ENCODE measurements at regions not wholly inside any gene's neighbourhood (a gene's known extent, or its start where the extent isn't known, plus 50 kb on each side); places are given as distances from the start of the nearest gene placed in this dataset.

- no peak for TF ChIP-seq CBX2 (IDR thresholded peaks at IDR 0.05; ENCODE audit: borderline replicate concordance, low read depth)
Measured at GRCh38 chr3:157823050-157823449, 283.2 kb downstream of the SHOX2 start (continued).

- ATAC-seq (no peak), DNase-seq (ENCODE audit: low read depth in 1 of 2, low spot score in 1 of 2) (no peak), FAIRE-seq (no peak)
- ChIA-PET CTCF (interaction anchor here (0.7 kb wide), 1 partner anchor 159 kb away, joined by 3 read pairs; no protein-coding TSS in a partner anchor), POLR2A (no interaction called here)
- no peak overlapping the region for H3K4me2 ChIP-seq
- no peak overlapping the region for H3K27ac ChIP-seq
- TF ChIP-seq CHD4 (IDR thresholded peaks at IDR 0.05; ENCODE audit: borderline replicate concordance): no peak
- TF ChIP-seq KDM5A (IDR thresholded peaks at IDR 0.05): no peak
- no peak for TF ChIP-seq CBX2 (IDR thresholded peaks at IDR 0.05; ENCODE audit: borderline replicate concordance, low read depth)
- TF ChIP-seq HOXB13 (CRISPR knock-in tag; IDR thresholded peaks at IDR 0.05; ENCODE audit: low read depth): no peak
- no peak for TF ChIP-seq JUN (IDR thresholded peaks at IDR 0.05)
- TF ChIP-seq MAX (IDR thresholded peaks at IDR 0.05): no peak
- no peak for TF ChIP-seq JUNB (IDR thresholded peaks at IDR 0.05)
- no peaks in the 10 kb centered on the region for H3K9me3 ChIP-seq
- no peaks in the 10 kb centered on the region for H3K4me1 ChIP-seq
- H3K4me3 ChIP-seq: no peak overlapping the region
Measured at GRCh38 chr3:157820157-157820517, 286.1 kb downstream of the SHOX2 start.

- ATAC-seq: no peak
- Histone ChIP-seq H3K27ac (no peak overlapping the region), H3K4me1 (no peaks in the 10 kb centered on the region), H3K4me2 (no peak overlapping the region), H3K9me3 (no peaks in the 10 kb centered on the region), H3K4me3 (no peak overlapping the region)
- no peak for DNase-seq (ENCODE audit: low read depth in 1 of 2, low spot score in 1 of 2)
- TF ChIP-seq ZNF302 (CRISPR knock-in tag; IDR thresholded peaks at IDR 0.05) (no peak), HEYL (CRISPR knock-in tag; IDR thresholded peaks at IDR 0.05) (no peak), MAX (IDR thresholded peaks at IDR 0.05) (no peak), ESRRA (IDR thresholded peaks at IDR 0.05; ENCODE audit: borderline replicate concordance, low read length) (no peak)
- ChIA-PET POLR2A (no interaction called here), CTCF (no interaction called here)
- 32% methylated on average over 8 of the region's 8 CpGs for WGBS (ENCODE audit: missing lambda C conversion rate)
- FAIRE-seq: no peak
Measured at GRCh38 chr3:157819270-157820156, 286.7 kb downstream of the SHOX2 start.

- no peak overlapping the region for H3K4me2 ChIP-seq
- CTCF ChIA-PET: no interaction called here
Measured at GRCh38 chr3:157816896-157817295, 289.3 kb downstream of the SHOX2 start.

GRCh38 chr3:157816296-157816695, 289.9 kb downstream of the SHOX2 start:
- ChIA-PET POLR2A (no interaction called here), CTCF (no interaction called here)
- H3K4me3 ChIP-seq: no peak overlapping the region
- no peaks in the 10 kb centered on the region for H3K4me1 ChIP-seq
- DNase-seq (ENCODE audit: low read depth in 1 of 2, low spot score in 1 of 2): no peak
- no peak for ATAC-seq
- no peak overlapping the region for H3K27ac ChIP-seq
- no peaks in the 10 kb centered on the region for H3K9me3 ChIP-seq
- no peak overlapping the region for H3K4me2 ChIP-seq
- FAIRE-seq: no peak
- TF ChIP-seq TP53 (CRISPR knock-in tag; IDR thresholded peaks at IDR 0.05): no peak
- TF ChIP-seq FOSB (CRISPR knock-in tag; IDR thresholded peaks at IDR 0.05): no peak
- no peak for TF ChIP-seq BHLHE40 (IDR thresholded peaks at IDR 0.05; ENCODE audit: low read depth, low read length)
- TF ChIP-seq CHD2 (IDR thresholded peaks at IDR 0.05; ENCODE audit: low read length, partially characterized antibody): no peak
- no peak for TF ChIP-seq CTCF (IDR thresholded peaks at IDR 0.05)
- no peak for TF ChIP-seq EHMT2 (IDR thresholded peaks at IDR 0.05; ENCODE audit: low read depth)
- no peak for TF ChIP-seq RCOR1 (IDR thresholded peaks at IDR 0.05; ENCODE audit: low read depth, low read length)
- TF ChIP-seq EHF (CRISPR knock-in tag; IDR thresholded peaks at IDR 0.05): no peak
- no peak for TF ChIP-seq HOXB5 (CRISPR knock-in tag; IDR thresholded peaks at IDR 0.05)
- TF ChIP-seq ZC3H11A (IDR thresholded peaks at IDR 0.05): no peak
- no peak for TF ChIP-seq POLR2AphosphoS2 (conservative IDR thresholded peaks at IDR 0.05; ENCODE audit: low read length)
- TF ChIP-seq MAX (IDR thresholded peaks at IDR 0.05): no peak
- TF ChIP-seq PBX3 (IDR thresholded peaks at IDR 0.05): no peak

More at GRCh38 chr3:157816896-157817295, 289.3 kb downstream of the SHOX2 start:
- Histone ChIP-seq H3K27ac (no peak overlapping the region), H3K9me3 (no peaks in the 10 kb centered on the region), H3K4me1 (no peaks in the 10 kb centered on the region), H3K4me3 (no peak overlapping the region)
- POLR2A ChIA-PET: no interaction called here
- DNase-seq (ENCODE audit: low read depth in 1 of 2, low spot score in 1 of 2) (no peak), FAIRE-seq (no peak), ATAC-seq (no peak)
- no peak for TF ChIP-seq TP53 (CRISPR knock-in tag; IDR thresholded peaks at IDR 0.05)
- 10% methylated on average over 1 of the region's 1 CpG for WGBS (ENCODE audit: missing lambda C conversion rate)
